GM12874 (cell line): ENCODE measurements at regions not wholly inside any gene's neighbourhood (a gene's known extent, or its start where the extent isn't known, plus 50 kb on each side); places are given as distances from the start of the nearest gene placed in this dataset.

Experiments used
- CTCF ChIP-seq: IDR thresholded peaks from 2 replicates; pipeline ENCODE4 v1.5.1; 2011; ENCODE audit warnings: low read depth, mild to moderate bottlenecking, control low read depth, low read length, moderate library complexity; ENCODE audit not compliant: insufficient read depth

DNA sequence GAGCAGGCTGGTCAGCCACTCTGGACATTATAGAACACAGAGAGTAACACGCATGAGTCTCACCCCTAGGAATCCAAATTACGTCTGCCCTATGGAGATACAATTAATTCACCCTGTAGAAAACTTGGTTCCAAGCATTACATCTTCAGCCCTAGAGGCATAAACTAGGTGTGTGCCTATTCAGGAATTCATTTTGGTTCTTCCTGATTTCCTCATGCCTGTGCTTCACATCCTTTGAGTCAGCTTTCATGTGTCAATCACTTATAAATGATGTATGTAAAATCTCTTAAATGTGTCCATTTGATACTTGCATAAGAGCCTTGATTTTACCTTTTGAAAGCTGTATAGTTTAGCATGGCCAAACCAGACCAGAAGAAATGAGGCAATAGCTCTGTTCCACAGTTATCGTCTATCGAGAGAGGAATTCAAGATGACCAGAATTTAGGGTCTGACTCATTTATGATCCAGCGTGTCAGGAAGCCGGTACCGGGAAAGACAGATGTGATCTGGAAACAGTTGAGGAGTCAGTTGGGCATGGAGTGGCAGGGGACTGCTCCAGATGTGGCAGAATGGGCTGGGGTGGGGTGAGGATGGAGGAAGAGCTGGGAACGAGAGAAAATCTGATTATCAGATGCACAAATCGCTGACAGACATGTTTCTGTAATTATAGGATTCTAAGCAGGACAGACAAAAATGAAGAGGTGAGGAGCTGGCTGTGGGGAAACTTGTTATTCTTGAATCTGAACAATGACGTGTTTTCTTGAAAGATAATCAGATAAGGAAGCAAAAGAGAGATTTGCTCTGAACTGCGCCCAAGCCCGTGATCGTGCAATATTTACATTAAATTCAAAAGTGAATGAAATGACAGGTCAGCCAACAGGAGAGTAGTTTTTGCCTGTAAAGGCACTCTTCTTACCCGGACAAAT, 76.7 kb downstream of the C16orf95 start:
- no peak for TF ChIP-seq CTCF

- no peak for TF ChIP-seq CTCF
These were observed 75.9 kb downstream of the C16orf95 start for GRCh38 chr16:87241137-87241771.

DNA sequence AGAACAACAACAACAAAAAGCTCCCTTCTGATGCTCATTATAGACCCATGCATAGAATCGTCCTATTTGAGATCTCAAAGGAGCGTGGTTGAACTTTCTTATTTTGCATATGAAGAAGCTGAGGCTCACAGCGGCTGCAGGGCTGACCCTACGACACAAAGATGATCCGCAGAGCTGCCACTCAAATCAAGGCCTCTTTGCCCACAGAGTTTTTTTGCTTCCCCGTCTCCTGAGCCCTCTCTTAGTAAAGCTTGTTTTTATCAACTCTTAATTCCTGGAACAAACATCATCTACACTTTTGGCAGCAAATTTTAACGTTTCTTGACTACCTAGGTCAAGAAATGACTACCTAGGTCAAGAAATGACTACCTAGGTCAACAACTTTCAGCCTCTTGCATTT, 73.7 kb downstream of the C16orf95 start:
- TF ChIP-seq CTCF: no peak

GRCh38 chr16:87244636-87245197, 72.5 kb downstream of the C16orf95 start:
- TF ChIP-seq CTCF: no peak

GRCh38 chr16:87245511-87245910, 71.7 kb downstream of the C16orf95 start:
- no peak for TF ChIP-seq CTCF

GRCh38 chr16:87246269-87247065, 70.7 kb downstream of the C16orf95 start:
- TF ChIP-seq CTCF: no peak

DNA sequence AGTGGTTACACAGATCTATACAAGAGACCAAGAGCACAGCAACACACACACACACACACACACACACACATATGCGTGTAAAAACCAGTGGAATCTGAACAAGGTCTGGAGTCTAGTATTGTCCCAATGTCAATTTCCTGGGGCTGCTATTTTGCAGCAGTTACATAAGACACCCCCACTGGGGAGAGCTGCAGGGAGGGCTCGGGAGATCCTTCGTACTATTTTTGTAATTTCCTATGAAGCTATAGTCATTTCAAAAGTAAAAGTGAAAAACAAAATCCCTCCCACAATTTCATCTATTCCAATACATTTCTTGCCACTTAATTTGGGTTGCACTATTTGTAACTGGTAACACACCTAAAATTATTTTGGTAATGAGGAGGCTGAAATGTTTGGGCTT, 68.5 kb downstream of the C16orf95 start:
- TF ChIP-seq CTCF: no peak
